GM19238 (cell line): ENCODE measurements at regions not wholly inside any gene's neighbourhood (a gene's known extent, or its start where the extent isn't known, plus 50 kb on each side); places are given as distances from the start of the nearest gene placed in this dataset.

Experiments
- DNase-seq: peaks from one replicate; pipeline ENCODE4 v3.0.0; 2011; ENCODE audit warnings: low spot score; ENCODE audit not compliant: insufficient read length

- no peak for DNase-seq
Measured at GRCh38 chr2:126382998-126383397, 273.0 kb upstream of the GYPC start.

GRCh38 chr2:126383800-126384199 lies 272.2 kb upstream of the GYPC start:
- no peak for DNase-seq

GRCh38 chr2:126385441-126385840 lies 270.5 kb upstream of the GYPC start:
- no peak for DNase-seq

GRCh38 chr2:126385983-126386382 lies 270.0 kb upstream of the GYPC start:
- no peak for DNase-seq

- DNase-seq: no peak
Measured at GRCh38 chr2:126389446-126389845, 266.5 kb upstream of the GYPC start.

- DNase-seq: no peak
Measured at GRCh38 chr2:126392889-126393288, 263.1 kb upstream of the GYPC start.

GRCh38 chr2:126399001-126399400 lies 257.0 kb upstream of the GYPC start:
- DNase-seq: no peak

GRCh38 chr2:126403039-126403628 lies 252.8 kb upstream of the GYPC start:
- DNase-seq: no peak

GRCh38 chr2:126406267-126406666 lies 249.7 kb upstream of the GYPC start:
- no peak for DNase-seq

- DNase-seq: no peak
Measured at GRCh38 chr2:126408671-126409070, 247.3 kb upstream of the GYPC start.

GRCh38 chr2:126409850-126410249 lies 246.1 kb upstream of the GYPC start:
- no peak for DNase-seq

GRCh38 chr2:126413079-126413478 lies 242.9 kb upstream of the GYPC start:
- DNase-seq: no peak

- DNase-seq: no peak
Measured at GRCh38 chr2:126419403-126419802, 236.6 kb upstream of the GYPC start.

- DNase-seq: no peak
Measured at GRCh38 chr2:126425943-126426342, 230.0 kb upstream of the GYPC start.

GRCh38 chr2:126429103-126429502 lies 226.9 kb upstream of the GYPC start:
- no peak for DNase-seq

- no peak for DNase-seq
Measured at GRCh38 chr2:126431136-126431535, 224.8 kb upstream of the GYPC start.

- no peak for DNase-seq
Measured at GRCh38 chr2:126436411-126436810, 219.5 kb upstream of the GYPC start.

- no peak for DNase-seq
Measured at GRCh38 chr2:126437016-126437415, 218.9 kb upstream of the GYPC start.

GRCh38 chr2:126444512-126444911 lies 211.4 kb upstream of the GYPC start:
- DNase-seq: no peak

GRCh38 chr2:126446106-126446695 lies 209.8 kb upstream of the GYPC start:
- DNase-seq: no peak

- no peak for DNase-seq
Measured at GRCh38 chr2:126448611-126449010, 207.3 kb upstream of the GYPC start.

GRCh38 chr2:126449677-126450076 lies 206.3 kb upstream of the GYPC start:
- no peak for DNase-seq

GRCh38 chr2:126463892-126464674 lies 191.9 kb upstream of the GYPC start:
- DNase-seq: no peak
